ENCODE measurements at regions not wholly inside any gene's neighbourhood (a gene's known extent, or its start where the extent isn't known, plus 50 kb on each side); places are given as distances from the start of the nearest gene placed in this dataset.
A peak's percentile ranks its signal among the peaks of the same experiment; 100 is the strongest.
"Not testable (repeated sequence)": the region's sequence is repeated elsewhere in the genome, so short reads cannot be mapped to it uniquely, and the experiment has no call there.

DNA sequence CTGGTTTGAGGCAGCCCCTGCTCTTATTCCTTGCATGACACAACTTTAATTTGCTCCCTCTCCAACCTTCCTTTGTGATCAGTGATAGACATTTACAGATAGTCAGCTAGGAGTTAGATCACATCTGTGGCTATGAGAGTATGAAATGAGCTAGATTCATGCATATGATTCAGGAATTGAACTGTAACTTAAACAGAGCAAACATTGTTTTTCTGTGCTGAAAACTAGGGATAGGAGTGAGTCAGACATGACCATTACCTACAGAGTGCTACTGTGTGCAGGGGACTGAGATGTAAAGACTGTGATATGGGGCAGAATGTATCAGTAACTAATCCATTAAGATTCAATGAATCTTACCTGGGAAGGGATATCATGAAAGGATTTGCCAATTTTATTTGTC is 279.4 kb upstream of the SPTLC3 start:
- no peak overlapping the region for H3K9ac ChIP-seq (ENCODE audit: low read length)

GRCh38 chr20:12733811-12734210 is 275.0 kb upstream of the SPTLC3 start:
- Histone ChIP-seq H3K27me3 (ENCODE audit: control insufficient read depth, insufficient read depth, low read length) (no peaks in the 10 kb centered on the region), H3K4me3 (ENCODE audit: low read length) (no peak overlapping the region), H3K4me1 (ENCODE audit: control insufficient read depth, low read depth, low read length) (no peaks in the 10 kb centered on the region), H3K27ac (ENCODE audit: low read length) (no peak overlapping the region), H3K9ac (ENCODE audit: low read length) (no peak overlapping the region), H3K9me3 (ENCODE audit: control insufficient read depth, low read depth, low read length) (no peaks in the 10 kb centered on the region), H3K36me3 (ENCODE audit: control insufficient read depth, low read depth, low read length) (no peaks in the 10 kb centered on the region)

More for the DNA sequence above, 279.4 kb upstream of the SPTLC3 start:
- no peak overlapping the region for H3K27ac ChIP-seq (ENCODE audit: low read length)
- no peaks in the 10 kb centered on the region for H3K9me3 ChIP-seq (ENCODE audit: control insufficient read depth, low read depth, low read length)
- no peak overlapping the region for H3K4me3 ChIP-seq (ENCODE audit: low read length)
- no peaks in the 10 kb centered on the region for H3K4me1 ChIP-seq (ENCODE audit: control insufficient read depth, low read depth, low read length)
- no peaks in the 10 kb centered on the region for H3K36me3 ChIP-seq (ENCODE audit: control insufficient read depth, low read depth, low read length)
- no peaks in the 10 kb centered on the region for H3K27me3 ChIP-seq (ENCODE audit: control insufficient read depth, insufficient read depth, low read length)

DNA sequence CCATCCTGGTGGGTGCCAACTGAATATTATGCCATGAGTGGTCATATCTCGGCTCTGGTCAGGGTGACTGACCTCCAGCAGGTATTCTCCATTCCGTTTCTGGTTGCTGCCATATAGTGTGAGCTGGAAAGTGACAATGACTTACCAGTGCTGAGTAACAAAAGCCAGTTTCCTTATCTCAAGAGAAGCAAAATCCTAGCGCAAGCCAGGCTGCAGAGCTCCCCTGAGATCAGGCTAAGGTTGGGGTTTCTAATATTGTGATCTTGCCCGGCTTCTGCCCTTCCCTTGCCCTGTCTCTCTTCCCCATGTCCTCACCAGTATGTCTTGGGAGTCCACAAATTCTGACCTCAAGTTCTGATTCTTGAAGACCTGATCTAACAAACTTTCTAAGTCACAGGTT is 271.3 kb upstream of the SPTLC3 start:
- H3K36me3 ChIP-seq (ENCODE audit: control insufficient read depth, low read depth, low read length), result no peaks in the 10 kb centered on the region
- H3K27ac ChIP-seq (ENCODE audit: low read length), result no peak overlapping the region
- no peaks in the 10 kb centered on the region for H3K4me1 ChIP-seq (ENCODE audit: control insufficient read depth, low read depth, low read length)
- H3K4me3 ChIP-seq (ENCODE audit: low read length), result no peak overlapping the region
- no peaks in the 10 kb centered on the region for H3K27me3 ChIP-seq (ENCODE audit: control insufficient read depth, insufficient read depth, low read length)
- H3K9ac ChIP-seq (ENCODE audit: low read length), result no peak overlapping the region
- H3K9me3 ChIP-seq (ENCODE audit: control insufficient read depth, low read depth, low read length), result no peaks in the 10 kb centered on the region

DNA sequence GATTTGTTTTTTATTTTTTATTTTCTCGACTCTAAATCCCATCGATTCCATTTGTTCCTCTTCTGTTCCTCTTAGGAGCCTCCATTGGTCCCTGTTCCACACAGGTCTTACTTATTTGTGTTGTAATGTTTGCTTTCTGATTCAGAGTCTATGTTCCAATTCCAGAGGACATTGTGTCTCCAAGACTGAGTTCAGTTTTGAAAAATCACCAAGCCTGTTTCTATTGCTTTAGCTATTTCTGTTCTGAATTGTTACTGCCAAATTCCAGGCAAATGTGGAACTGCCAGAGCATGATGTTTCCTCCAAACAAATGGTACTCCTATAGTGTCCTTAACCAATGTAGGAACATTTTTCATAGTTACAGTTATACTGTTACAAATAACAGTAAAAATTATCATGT is 270.9 kb upstream of the SPTLC3 start:
- Histone ChIP-seq H3K4me3 (ENCODE audit: low read length) (no peak overlapping the region), H3K27me3 (ENCODE audit: control insufficient read depth, insufficient read depth, low read length) (no peaks in the 10 kb centered on the region), H3K9ac (ENCODE audit: low read length) (no peak overlapping the region), H3K27ac (ENCODE audit: low read length) (no peak overlapping the region), H3K4me1 (ENCODE audit: control insufficient read depth, low read depth, low read length) (no peaks in the 10 kb centered on the region), H3K9me3 (ENCODE audit: control insufficient read depth, low read depth, low read length) (no peaks in the 10 kb centered on the region), H3K36me3 (ENCODE audit: control insufficient read depth, low read depth, low read length) (no peaks in the 10 kb centered on the region)

GRCh38 chr20:12740647-12741046 is 268.1 kb upstream of the SPTLC3 start:
- H3K36me3 ChIP-seq (ENCODE audit: control insufficient read depth, low read depth, low read length), result no peaks in the 10 kb centered on the region
- no peak overlapping the region for H3K4me3 ChIP-seq (ENCODE audit: low read length)
- no peaks in the 10 kb centered on the region for H3K9me3 ChIP-seq (ENCODE audit: control insufficient read depth, low read depth, low read length)
- no peaks in the 10 kb centered on the region for H3K27me3 ChIP-seq (ENCODE audit: control insufficient read depth, insufficient read depth, low read length)
- H3K9ac ChIP-seq (ENCODE audit: low read length), result no peak overlapping the region
- no peaks in the 10 kb centered on the region for H3K4me1 ChIP-seq (ENCODE audit: control insufficient read depth, low read depth, low read length)
- H3K27ac ChIP-seq (ENCODE audit: low read length), result no peak overlapping the region

DNA sequence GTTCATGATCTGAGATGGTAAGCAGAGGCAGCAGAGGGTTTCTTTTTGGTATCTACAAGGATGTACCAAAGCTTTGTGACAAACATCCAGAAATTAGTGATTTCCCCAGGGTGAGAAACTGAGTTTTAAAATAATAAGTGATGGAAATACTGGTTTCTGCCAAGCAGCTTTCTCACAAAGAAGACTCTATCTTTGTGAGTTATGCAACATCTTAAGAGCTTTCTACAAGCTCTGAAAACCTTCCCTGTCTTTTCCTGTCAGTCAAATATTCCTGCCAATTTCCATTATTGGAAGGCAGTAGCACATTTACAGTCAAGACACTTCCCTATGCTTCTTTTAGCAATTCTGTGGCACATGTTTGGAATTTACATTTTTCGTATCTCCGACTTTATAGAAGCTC is 264.7 kb upstream of the SPTLC3 start:
- Histone ChIP-seq H3K27me3 (ENCODE audit: control insufficient read depth, insufficient read depth, low read length) (no peaks in the 10 kb centered on the region), H3K4me1 (ENCODE audit: control insufficient read depth, low read depth, low read length) (peaks cover 12% of the 10 kb centered on the region), H3K9ac (ENCODE audit: low read length) (no peak overlapping the region)

GRCh38 chr20:12748359-12748994 is 260.3 kb upstream of the SPTLC3 start:
- H3K4me3 ChIP-seq (ENCODE audit: low read length), result no peak overlapping the region
- no peak overlapping the region for H3K9ac ChIP-seq (ENCODE audit: low read length)
- no peaks in the 10 kb centered on the region for H3K36me3 ChIP-seq (ENCODE audit: control insufficient read depth, low read depth, low read length)
- peaks cover 39% of the 10 kb centered on the region for H3K4me1 ChIP-seq (ENCODE audit: control insufficient read depth, low read depth, low read length)
- no peak overlapping the region for H3K27ac ChIP-seq (ENCODE audit: low read length)
- no peaks in the 10 kb centered on the region for H3K27me3 ChIP-seq (ENCODE audit: control insufficient read depth, insufficient read depth, low read length)
- H3K9me3 ChIP-seq (ENCODE audit: control insufficient read depth, low read depth, low read length), result no peaks in the 10 kb centered on the region

More for the DNA sequence above, 264.7 kb upstream of the SPTLC3 start:
- Histone ChIP-seq H3K27ac (ENCODE audit: low read length) (no peak overlapping the region), H3K9me3 (ENCODE audit: control insufficient read depth, low read depth, low read length) (no peaks in the 10 kb centered on the region), H3K4me3 (ENCODE audit: low read length) (no peak overlapping the region), H3K36me3 (ENCODE audit: control insufficient read depth, low read depth, low read length) (no peaks in the 10 kb centered on the region)

- Histone ChIP-seq H3K27me3 (ENCODE audit: control insufficient read depth, insufficient read depth, low read length) (no peaks in the 10 kb centered on the region), H3K4me1 (ENCODE audit: control insufficient read depth, low read depth, low read length) (peaks cover 42% of the 10 kb centered on the region), H3K4me3 (ENCODE audit: low read length) (no peak overlapping the region), H3K36me3 (ENCODE audit: control insufficient read depth, low read depth, low read length) (no peaks in the 10 kb centered on the region), H3K9me3 (ENCODE audit: control insufficient read depth, low read depth, low read length) (no peaks in the 10 kb centered on the region), H3K27ac (ENCODE audit: low read length) (no peak overlapping the region), H3K9ac (ENCODE audit: low read length) (no peak overlapping the region)
Observed at GRCh38 chr20:12750221-12750620, 258.6 kb upstream of the SPTLC3 start.

DNA sequence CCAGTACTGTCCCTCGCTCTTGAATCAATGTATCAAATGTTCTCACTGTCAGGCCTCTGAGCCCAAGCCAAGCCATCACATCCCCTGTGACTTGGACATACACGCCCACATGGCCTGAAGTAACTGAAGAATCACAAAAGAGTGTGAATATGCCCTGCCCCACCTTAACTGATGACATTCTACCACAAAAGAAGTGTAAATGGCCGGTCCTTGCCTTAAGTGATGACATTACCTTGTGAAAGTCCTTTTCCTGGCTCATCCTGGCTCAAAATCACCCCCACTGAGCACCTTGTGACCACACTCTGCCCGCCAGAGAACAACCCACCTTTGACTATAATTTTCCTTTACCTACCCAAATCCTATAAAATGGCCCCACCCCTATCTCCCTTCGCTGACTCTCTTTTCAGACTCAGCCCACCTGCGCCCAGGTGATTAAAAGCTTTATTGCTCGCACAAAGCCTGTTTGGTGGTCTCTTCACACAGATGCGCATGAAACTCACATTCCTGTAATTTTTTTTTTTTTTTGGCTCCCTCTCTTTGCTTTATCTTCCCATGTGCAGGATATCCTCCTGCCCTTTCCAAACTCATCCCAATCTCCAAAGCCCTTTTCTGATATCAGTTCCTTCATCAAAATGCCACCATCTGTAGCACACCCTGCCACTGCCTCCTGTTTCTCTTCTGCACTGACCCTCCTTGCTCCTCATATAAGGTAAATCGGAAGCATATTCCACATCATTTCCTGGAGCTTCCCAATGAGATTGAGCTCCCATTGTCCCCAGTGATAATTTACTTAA is 255.7 kb upstream of the SPTLC3 start:
- H3K36me3 ChIP-seq (ENCODE audit: control insufficient read depth, low read depth, low read length); H3K9me3 ChIP-seq (ENCODE audit: control insufficient read depth, low read depth, low read length); H3K27me3 ChIP-seq (ENCODE audit: control insufficient read depth, insufficient read depth, low read length); H3K4me3 ChIP-seq (ENCODE audit: low read length): not testable (repeated sequence)
- peak overlapping the region; percentile 60 for H3K27ac ChIP-seq (ENCODE audit: low read length)
- peaks cover 39% of the 10 kb centered on the region for H3K4me1 ChIP-seq (ENCODE audit: control insufficient read depth, low read depth, low read length)
- H3K9ac ChIP-seq (ENCODE audit: low read length), result peak overlapping the region; percentile 6

DNA sequence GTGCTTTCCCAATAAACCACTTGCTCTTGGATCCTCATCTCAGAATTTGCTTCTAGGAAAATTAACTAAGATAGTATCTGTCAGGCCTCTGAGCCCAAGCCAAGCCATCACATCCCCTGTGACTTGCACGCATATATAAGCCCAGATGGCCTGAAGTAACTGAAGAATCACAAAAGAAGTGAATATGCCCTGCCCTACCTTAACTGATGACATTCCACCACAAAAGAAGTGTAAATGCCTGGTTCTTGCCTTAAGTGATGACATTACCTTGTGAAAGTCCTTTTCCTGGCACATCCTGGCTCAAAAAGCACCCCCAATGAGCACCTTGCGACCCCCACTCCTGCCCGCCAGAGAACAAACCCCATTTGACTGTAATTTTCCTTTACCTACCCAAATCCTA is 255.0 kb upstream of the SPTLC3 start:
- Histone ChIP-seq H3K4me1 (ENCODE audit: control insufficient read depth, low read depth, low read length) (peaks cover 33% of the 10 kb centered on the region), H3K27ac (ENCODE audit: low read length) (peak overlapping the region; percentile 12), H3K9ac (ENCODE audit: low read length) (peak overlapping the region; percentile 2)
- not testable (repeated sequence) for H3K36me3 ChIP-seq (ENCODE audit: control insufficient read depth, low read depth, low read length); H3K27me3 ChIP-seq (ENCODE audit: control insufficient read depth, insufficient read depth, low read length); H3K4me3 ChIP-seq (ENCODE audit: low read length); H3K9me3 ChIP-seq (ENCODE audit: control insufficient read depth, low read depth, low read length)

- H3K9me3 ChIP-seq (ENCODE audit: control insufficient read depth, low read depth, low read length); H3K27me3 ChIP-seq (ENCODE audit: control insufficient read depth, insufficient read depth, low read length); H3K9ac ChIP-seq (ENCODE audit: low read length); H3K27ac ChIP-seq (ENCODE audit: low read length); H3K4me3 ChIP-seq (ENCODE audit: low read length); H3K36me3 ChIP-seq (ENCODE audit: control insufficient read depth, low read depth, low read length): not testable (repeated sequence)
- H3K4me1 ChIP-seq (ENCODE audit: control insufficient read depth, low read depth, low read length), result peaks cover 32% of the 10 kb centered on the region
Observed at GRCh38 chr20:12759493-12759892, 249.3 kb upstream of the SPTLC3 start.

GRCh38 chr20:12762725-12763124 is 246.0 kb upstream of the SPTLC3 start:
- H3K9me3 ChIP-seq (ENCODE audit: control insufficient read depth, low read depth, low read length), result no peaks in the 10 kb centered on the region
- H3K4me3 ChIP-seq (ENCODE audit: low read length), result no peak overlapping the region
- H3K27me3 ChIP-seq (ENCODE audit: control insufficient read depth, insufficient read depth, low read length), result no peaks in the 10 kb centered on the region
- H3K36me3 ChIP-seq (ENCODE audit: control insufficient read depth, low read depth, low read length), result no peaks in the 10 kb centered on the region
- H3K4me1 ChIP-seq (ENCODE audit: control insufficient read depth, low read depth, low read length), result peaks cover 36% of the 10 kb centered on the region
- no peak overlapping the region for H3K27ac ChIP-seq (ENCODE audit: low read length)
- H3K9ac ChIP-seq (ENCODE audit: low read length), result no peak overlapping the region
